Neural cell (in vitro differentiated cells): ENCODE measurements at regions not wholly inside any gene's neighbourhood (a gene's known extent, or its start where the extent isn't known, plus 50 kb on each side); places are given as distances from the start of the nearest gene placed in this dataset.

ENCODE experiments used
- H2AFZ ChIP-seq: fragments of 200-600, 300-800 bp; sonication (generic), shearing (Covaris generic); 2 replicates; pipeline ENCODE4 v1.6.0; 2014; ENCODE audit warnings: low read depth, mild to moderate bottlenecking, antibody characterized with exemption, low read length, moderate library complexity
- H3F3A ChIP-seq: fragments of 200-600 bp; shearing (Covaris generic); 2 replicates; pipeline ENCODE4 v1.6.1; 2016; ENCODE audit warnings: mild to moderate bottlenecking, moderate library complexity, mixed read lengths, antibody characterized with exemption, low read length; ENCODE audit not compliant: insufficient read depth, poor library complexity, severe bottlenecking
- H3K27ac ChIP-seq: fragments of 200-600, 300-800 bp; sonication (generic), shearing (Covaris generic); 2 replicates; pipeline ENCODE4 v1.5.1; 2014; ENCODE audit warnings: mild to moderate bottlenecking, low read length, moderate library complexity
- H3K27me3 ChIP-seq: fragments of 300-800, 200-600 bp; sonication (generic), shearing (Covaris generic); 2 replicates; pipeline ENCODE4 v1.6.0; 2014; ENCODE audit warnings: mild to moderate bottlenecking, low read depth, low read length, moderate library complexity; ENCODE audit not compliant: insufficient read depth
- H3K36me3 ChIP-seq: fragments of 300-800, 200-600 bp; sonication (generic), shearing (Covaris generic); 2 replicates; pipeline ENCODE4 v1.5.1; 2014; ENCODE audit warnings: mild to moderate bottlenecking, antibody characterized with exemption, low read length, moderate library complexity; ENCODE audit not compliant: insufficient read depth
- H3K4me2 ChIP-seq: fragments of 300-800, 200-600 bp; sonication (generic), shearing (Covaris generic); 2 replicates; pipeline ENCODE4 v1.6.0; 2014; ENCODE audit warnings: mild to moderate bottlenecking, low read length
- H3K4me3 ChIP-seq: fragments of 300-800, 200-600 bp; sonication (generic), shearing (Covaris generic); 2 replicates; pipeline ENCODE4 v1.5.1; 2014; ENCODE audit warnings: mild to moderate bottlenecking, low read length, moderate library complexity
- H3K79me2 ChIP-seq: fragments of 200-600 bp; shearing (Covaris generic); replicated peaks from 2 replicates; pipeline ENCODE4 v1.6.0; 2014; ENCODE audit warnings: mild to moderate bottlenecking, low read length, moderate library complexity; ENCODE audit not compliant: insufficient read depth
- H3K9ac ChIP-seq: fragments of 300-800, 200-600 bp; sonication (generic), shearing (Covaris generic); 2 replicates; pipeline ENCODE4 v1.6.1; 2016; ENCODE audit warnings: mild to moderate bottlenecking, low read length, mixed read lengths
- H3K9me2 ChIP-seq: fragments of 200-600 bp; shearing (Covaris generic); 2 replicates; pipeline ENCODE4 v1.6.1; 2016; ENCODE audit warnings: mild to moderate bottlenecking, low read length, mixed read lengths; ENCODE audit not compliant: insufficient read depth
- H3K9me3 ChIP-seq: fragments of 200-600, 300-800 bp; sonication (generic), shearing (Covaris generic); 2 replicates; pipeline ENCODE4 v1.6.1; 2016; ENCODE audit warnings: mild to moderate bottlenecking, mixed run types, low read length, moderate library complexity, mixed read lengths
- H4K20me1 ChIP-seq: fragments of 200-600 bp; shearing (Covaris generic); 2 replicates; pipeline ENCODE4 v1.6.1; 2016; ENCODE audit warnings: mild to moderate bottlenecking, mixed run types; ENCODE audit not compliant: insufficient read depth
- CTCF ChIP-seq: fragments of 450-650 bp; IDR thresholded peaks from 2 replicates; pipeline ENCODE4 v1.5.1; 2014; ENCODE audit warnings: antibody characterized with exemption, mild to moderate bottlenecking, moderate library complexity; ENCODE audit not compliant: poor library complexity, severe bottlenecking
- EP300 ChIP-seq: fragments of 450-650 bp; conservative IDR thresholded peaks from 2 replicates; pipeline ENCODE4 v1.6.1; 2014; ENCODE audit warnings: antibody characterized with exemption, mild to moderate bottlenecking, moderate library complexity; ENCODE audit not compliant: poor library complexity, severe bottlenecking
- EZH2 ChIP-seq: fragments of 200-600, 300-800 bp; shearing (Covaris generic), sonication (generic); IDR thresholded peaks from 2 replicates; pipeline ENCODE4 v1.6.1; 2014; ENCODE audit warnings: antibody characterized with exemption, low read length, borderline replicate concordance, mild to moderate bottlenecking; ENCODE audit not compliant: insufficient read depth, poor library complexity, severe bottlenecking
- MXI1 ChIP-seq: fragments of 450-650 bp; conservative IDR thresholded peaks from 2 replicates; pipeline ENCODE4 v1.6.1; 2014; ENCODE audit warnings: antibody characterized with exemption, mild to moderate bottlenecking; ENCODE audit not compliant: poor library complexity, severe bottlenecking
- POLR2AphosphoS5 ChIP-seq: IDR thresholded peaks from 2 replicates; pipeline ENCODE4 v1.6.1; 2012
- RAD21 ChIP-seq: fragments of 450-650 bp; conservative IDR thresholded peaks from 2 replicates; pipeline ENCODE4 v1.6.1; 2014; ENCODE audit warnings: antibody characterized with exemption, mild to moderate bottlenecking, moderate library complexity
- REST ChIP-seq: IDR thresholded peaks from 2 replicates; pipeline ENCODE4 v1.6.1; 2012; ENCODE audit warnings: borderline replicate concordance
- SMC3 ChIP-seq: fragments of 450-650 bp; conservative IDR thresholded peaks from 2 replicates; pipeline ENCODE4 v1.6.1; 2014; ENCODE audit warnings: antibody characterized with exemption, mild to moderate bottlenecking, moderate library complexity; ENCODE audit not compliant: poor library complexity
- TAF1 ChIP-seq: IDR thresholded peaks from 2 replicates; pipeline ENCODE4 v1.6.1; 2012; ENCODE audit warnings: low read depth

GRCh38 chr11:29263971-29264682 lies 752.7 kb downstream of the KCNA4 start:
- Histone ChIP-seq H3K9me3 (no peaks in the 10 kb centered on the region), H3K4me3 (no peak overlapping the region), H3K4me2 (no peak overlapping the region), H3K9ac (no peak overlapping the region), H3F3A (no peaks in the 10 kb centered on the region), H4K20me1 (no peaks in the 10 kb centered on the region), H3K27me3 (no peaks in the 10 kb centered on the region), H3K36me3 (no peaks in the 10 kb centered on the region), H3K27ac (no peak overlapping the region), H3K79me2 (no peaks in the 10 kb centered on the region), H2AFZ (no peak overlapping the region), H3K9me2 (no peaks in the 10 kb centered on the region)
- TF ChIP-seq POLR2AphosphoS5 (no peak), EP300 (no peak), SMC3 (no peak), EZH2 (no peak), MXI1 (no peak), TAF1 (no peak), RAD21 (no peak), CTCF (no peak), REST (no peak)

DNA sequence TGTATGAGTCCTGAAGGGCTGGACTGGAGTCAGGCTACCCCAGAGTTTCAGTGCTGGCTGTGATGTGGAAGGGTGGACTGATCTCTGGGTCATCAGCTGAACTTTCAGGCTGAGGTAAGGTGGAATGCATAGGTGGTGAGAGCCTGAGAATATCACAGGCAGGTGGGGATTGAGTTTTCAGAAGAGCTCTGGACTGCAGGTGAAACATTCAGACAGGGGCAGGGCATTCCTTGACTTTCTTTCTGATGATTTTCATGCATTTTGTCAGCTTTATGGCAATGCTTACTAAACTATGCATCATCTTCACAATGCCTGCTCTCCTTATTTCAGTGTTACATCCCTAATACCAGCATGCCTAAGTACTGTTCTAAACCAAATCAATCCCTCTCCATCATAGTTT lies 755.0 kb downstream of the KCNA4 start:
- H3K79me2 ChIP-seq = no peaks in the 10 kb centered on the region
- H3F3A ChIP-seq = no peaks in the 10 kb centered on the region

More for the DNA sequence above, 755.0 kb downstream of the KCNA4 start:
- no peak overlapping the region for H3K9ac ChIP-seq
- no peaks in the 10 kb centered on the region for H3K9me3 ChIP-seq
- no peak overlapping the region for H3K27ac ChIP-seq
- H3K36me3 ChIP-seq = no peaks in the 10 kb centered on the region
- no peak overlapping the region for H3K4me2 ChIP-seq
- H3K27me3 ChIP-seq = no peaks in the 10 kb centered on the region
- H3K9me2 ChIP-seq = no peaks in the 10 kb centered on the region
- H4K20me1 ChIP-seq = no peaks in the 10 kb centered on the region
- TF ChIP-seq MXI1 (no peak), TAF1 (no peak), SMC3 (no peak), EP300 (no peak), CTCF (no peak), REST (no peak), POLR2AphosphoS5 (no peak), EZH2 (no peak), RAD21 (no peak)
- no peak overlapping the region for H2AFZ ChIP-seq
- no peak overlapping the region for H3K4me3 ChIP-seq
